PC-9 (cell line): ENCODE measurements at regions not wholly inside any gene's neighbourhood (a gene's known extent, or its start where the extent isn't known, plus 50 kb on each side); places are given as distances from the start of the nearest gene placed in this dataset.

Experiments used
- CTCF ChIP-seq: fragments of 200-600 bp; sonication (generic); conservative IDR thresholded peaks from 2 replicates; pipeline ENCODE4 v1.6.1; 2017; ENCODE audit warnings: mixed run types, antibody characterized with exemption, mild to moderate bottlenecking, moderate library complexity
- EZH2 ChIP-seq: fragments of 200-600 bp; sonication (generic); IDR thresholded peaks from 2 replicates; pipeline ENCODE4 v1.8.0; 2017; ENCODE audit warnings: antibody characterized with exemption, low read depth

- TF ChIP-seq CTCF: no peak
- no peak for TF ChIP-seq EZH2
These were observed 402.2 kb upstream of the HTR1E start for GRCh38 chr6:86535100-86535499.
